ENCODE measurements at regions not wholly inside any gene's neighbourhood (a gene's known extent, or its start where the extent isn't known, plus 50 kb on each side); places are given as distances from the start of the nearest gene placed in this dataset.

GRCh38 chr7:104039363-104039762, 49.9 kb upstream of the RELN start:
- intact Hi-C loops (cut with DNase I): no loop called here
- DNase-seq (no peak), FAIRE-seq (no peak)
- H3K27me3 ChIP-seq (ENCODE audit: control insufficient read depth, insufficient read depth, low read length): no peaks in the 10 kb centered on the region
- H3K9me3 ChIP-seq (ENCODE audit: control insufficient read depth in 2 of 3, insufficient read depth in 1 of 3, low read length in 3 of 3): peaks cover 0 to 8% (median 3%) of the 10 kb centered on the region in 3 donors
- H3K36me3 ChIP-seq (ENCODE audit: control insufficient read depth in 2 of 3, insufficient read depth in 3 of 3, low read length in 3 of 3): no peaks in the 10 kb centered on the region
- TF ChIP-seq, protein P1, sequence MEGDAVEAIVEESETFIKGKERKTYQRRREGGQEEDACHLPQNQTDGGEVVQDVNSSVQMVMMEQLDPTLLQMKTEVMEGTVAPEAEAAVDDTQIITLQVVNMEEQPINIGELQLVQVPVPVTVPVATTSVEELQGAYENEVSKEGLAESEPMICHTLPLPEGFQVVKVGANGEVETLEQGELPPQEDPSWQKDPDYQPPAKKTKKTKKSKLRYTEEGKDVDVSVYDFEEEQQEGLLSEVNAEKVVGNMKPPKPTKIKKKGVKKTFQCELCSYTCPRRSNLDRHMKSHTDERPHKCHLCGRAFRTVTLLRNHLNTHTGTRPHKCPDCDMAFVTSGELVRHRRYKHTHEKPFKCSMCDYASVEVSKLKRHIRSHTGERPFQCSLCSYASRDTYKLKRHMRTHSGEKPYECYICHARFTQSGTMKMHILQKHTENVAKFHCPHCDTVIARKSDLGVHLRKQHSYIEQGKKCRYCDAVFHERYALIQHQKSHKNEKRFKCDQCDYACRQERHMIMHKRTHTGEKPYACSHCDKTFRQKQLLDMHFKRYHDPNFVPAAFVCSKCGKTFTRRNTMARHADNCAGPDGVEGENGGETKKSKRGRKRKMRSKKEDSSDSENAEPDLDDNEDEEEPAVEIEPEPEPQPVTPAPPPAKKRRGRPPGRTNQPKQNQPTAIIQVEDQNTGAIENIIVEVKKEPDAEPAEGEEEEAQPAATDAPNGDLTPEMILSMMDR (IDR thresholded peaks at IDR 0.05; ENCODE audit: borderline replicate concordance, extremely low read depth, insufficient read depth): no peak
- H3K4me3 ChIP-seq (ENCODE audit: low read length in 3 of 3): no peak overlapping the region
- H3K9ac ChIP-seq (ENCODE audit: low read length in 3 of 3): no peak overlapping the region
- H3K4me1 ChIP-seq (ENCODE audit: control insufficient read depth in 2 of 3, insufficient read depth in 2 of 3, low read depth in 1 of 3, low read length in 3 of 3): no peaks in the 10 kb centered on the region
- no peak overlapping the region for H3K27ac ChIP-seq (ENCODE audit: low read depth in 2 of 2, low read length in 2 of 2)

Data from kidney (tissue), 13 donors.